ENCODE measurements at regions not wholly inside any gene's neighbourhood (a gene's known extent, or its start where the extent isn't known, plus 50 kb on each side); places are given as distances from the start of the nearest gene placed in this dataset.

DNA sequence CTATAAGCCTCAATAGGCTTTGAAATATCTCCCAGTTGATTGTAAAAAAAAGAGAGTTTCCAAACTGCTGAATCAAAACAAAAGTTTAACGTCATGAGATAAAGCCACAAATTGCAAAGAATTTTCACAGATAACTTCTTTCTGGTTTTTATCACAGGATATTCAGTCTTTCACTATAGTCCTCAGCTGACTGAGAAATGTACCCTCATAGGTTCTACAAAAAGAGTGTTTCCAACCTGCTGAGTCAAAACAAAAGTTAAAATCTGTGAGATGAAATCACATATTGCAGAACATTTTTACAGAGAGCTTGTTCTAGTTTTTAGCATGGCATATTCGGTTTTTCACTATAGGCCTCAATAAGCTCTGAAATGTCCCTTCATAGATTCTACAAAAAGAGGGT lies 559.2 kb downstream of the KCNJ18 start:
- CTCF ChIA-PET (ENCODE audit: low intra/inter-chr PET ratio, low total read pairs): no interaction called here
- no peaks in the 10 kb centered on the region for H3K36me3 ChIP-seq (replicated peaks in 1 of 2; ENCODE audit: control insufficient read depth in 1 of 2, insufficient read depth in 2 of 2, low read length in 2 of 2)
- no peak overlapping the region for H3K4me2 ChIP-seq (ENCODE audit: low read depth, low read length)
- no peak overlapping the region for H3K9ac ChIP-seq (ENCODE audit: insufficient read depth, low read depth, low read length)
- no peaks in the 10 kb centered on the region for H3K27me3 ChIP-seq (ENCODE audit: control insufficient read depth in 1 of 2, insufficient read depth in 2 of 2, low read length in 2 of 2)
- no peak for FAIRE-seq
- no peaks in the 10 kb centered on the region for H4K20me1 ChIP-seq (ENCODE audit: insufficient read depth, low read length)
- no peak overlapping the region for H3K27ac ChIP-seq (ENCODE audit: extremely low read length, insufficient read depth, low read length)
- POLR2A ChIA-PET: no interaction called here
- no peak overlapping the region for H2AFZ ChIP-seq (ENCODE audit: low read length)
- DNase-seq (ENCODE audit: low spot score): no peak
- no peak for ATAC-seq
- no TSS peak for BruUV-seq (replicated peaks)
- no peaks in the 10 kb centered on the region for H3K79me2 ChIP-seq (ENCODE audit: insufficient read depth, low read length)
- intact Hi-C loops (cut with micrococcal nuclease; ENCODE audit: unreplicated experiment) (no loop called here), in situ Hi-C loops (cut with HindIII; ENCODE audit: extremely low pct_ligation_motif_present, low pct_unique_long_range_greater_than_20kb) (no loop called here)
- H3K9me3 ChIP-seq (ENCODE audit: low read length): peaks cover 26% of the 10 kb centered on the region; the same call in 1 of the 2 replicates
- H3K4me3 ChIP-seq (replicated peaks in 1 of 3; ENCODE audit: insufficient read depth in 1 of 3, low read depth in 2 of 3, low read length in 3 of 3): no peak overlapping the region
- TF ChIP-seq SRY (CRISPR knock-in tag; IDR thresholded peaks at IDR 0.05) (no peak), ZNF891 (CRISPR knock-in tag; IDR thresholded peaks at IDR 0.05) (no peak), AHR (CRISPR knock-in tag; IDR thresholded peaks at IDR 0.05) (no peak), ZNF775 (CRISPR knock-in tag; IDR thresholded peaks at IDR 0.05; ENCODE audit: borderline replicate concordance) (no peak), ZNF10 (CRISPR knock-in tag; IDR thresholded peaks at IDR 0.05; ENCODE audit: borderline replicate concordance, low read depth) (no peak), ZNF720 (CRISPR knock-in tag; IDR thresholded peaks at IDR 0.05) (no peak), RFX3 (CRISPR knock-in tag; IDR thresholded peaks at IDR 0.05) (no peak), ZUFSP (CRISPR knock-in tag; IDR thresholded peaks at IDR 0.05; ENCODE audit: borderline replicate concordance) (no peak), MXI1 (IDR thresholded peaks at IDR 0.05; ENCODE audit: borderline replicate concordance, low read depth, low read length) (no peak), KLF6 (CRISPR knock-in tag; IDR thresholded peaks at IDR 0.05) (no peak), ZNF510 (CRISPR knock-in tag; IDR thresholded peaks at IDR 0.05; ENCODE audit: low read depth) (no peak), IRX3 (CRISPR knock-in tag; IDR thresholded peaks at IDR 0.05; ENCODE audit: borderline replicate concordance, low read depth) (no peak)
- TF ChIP-seq, protein P1, sequence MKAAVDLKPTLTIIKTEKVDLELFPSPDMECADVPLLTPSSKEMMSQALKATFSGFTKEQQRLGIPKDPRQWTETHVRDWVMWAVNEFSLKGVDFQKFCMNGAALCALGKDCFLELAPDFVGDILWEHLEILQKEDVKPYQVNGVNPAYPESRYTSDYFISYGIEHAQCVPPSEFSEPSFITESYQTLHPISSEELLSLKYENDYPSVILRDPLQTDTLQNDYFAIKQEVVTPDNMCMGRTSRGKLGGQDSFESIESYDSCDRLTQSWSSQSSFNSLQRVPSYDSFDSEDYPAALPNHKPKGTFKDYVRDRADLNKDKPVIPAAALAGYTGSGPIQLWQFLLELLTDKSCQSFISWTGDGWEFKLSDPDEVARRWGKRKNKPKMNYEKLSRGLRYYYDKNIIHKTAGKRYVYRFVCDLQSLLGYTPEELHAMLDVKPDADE (CRISPR knock-in tag; IDR thresholded peaks at IDR 0.05): no peak
- TF ChIP-seq, protein P2, sequence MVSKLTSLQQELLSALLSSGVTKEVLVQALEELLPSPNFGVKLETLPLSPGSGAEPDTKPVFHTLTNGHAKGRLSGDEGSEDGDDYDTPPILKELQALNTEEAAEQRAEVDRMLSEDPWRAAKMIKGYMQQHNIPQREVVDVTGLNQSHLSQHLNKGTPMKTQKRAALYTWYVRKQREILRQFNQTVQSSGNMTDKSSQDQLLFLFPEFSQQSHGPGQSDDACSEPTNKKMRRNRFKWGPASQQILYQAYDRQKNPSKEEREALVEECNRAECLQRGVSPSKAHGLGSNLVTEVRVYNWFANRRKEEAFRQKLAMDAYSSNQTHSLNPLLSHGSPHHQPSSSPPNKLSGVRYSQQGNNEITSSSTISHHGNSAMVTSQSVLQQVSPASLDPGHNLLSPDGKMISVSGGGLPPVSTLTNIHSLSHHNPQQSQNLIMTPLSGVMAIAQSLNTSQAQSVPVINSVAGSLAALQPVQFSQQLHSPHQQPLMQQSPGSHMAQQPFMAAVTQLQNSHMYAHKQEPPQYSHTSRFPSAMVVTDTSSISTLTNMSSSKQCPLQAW (CRISPR knock-in tag; IDR thresholded peaks at IDR 0.05): no peak
- TF ChIP-seq, protein P3, sequence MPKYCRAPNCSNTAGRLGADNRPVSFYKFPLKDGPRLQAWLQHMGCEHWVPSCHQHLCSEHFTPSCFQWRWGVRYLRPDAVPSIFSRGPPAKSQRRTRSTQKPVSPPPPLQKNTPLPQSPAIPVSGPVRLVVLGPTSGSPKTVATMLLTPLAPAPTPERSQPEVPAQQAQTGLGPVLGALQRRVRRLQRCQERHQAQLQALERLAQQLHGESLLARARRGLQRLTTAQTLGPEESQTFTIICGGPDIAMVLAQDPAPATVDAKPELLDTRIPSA (CRISPR knock-in tag; IDR thresholded peaks at IDR 0.05; ENCODE audit: borderline replicate concordance): no peak
- 1% methylated on average over 2 of the region's 2 CpGs for WGBS (ENCODE audit: low lambda C conversion rate)
- no peaks in the 10 kb centered on the region for H3K4me1 ChIP-seq (ENCODE audit: insufficient read depth, low read length)
